GM19463 (cell line): ENCODE measurements at regions not wholly inside any gene's neighbourhood (a gene's known extent, or its start where the extent isn't known, plus 50 kb on each side); places are given as distances from the start of the nearest gene placed in this dataset.
"Not testable (repeated sequence)": the region's sequence is repeated elsewhere in the genome, so short reads cannot be mapped to it uniquely, and the experiment has no call there.

ENCODE experiments used
- ATAC-seq: cut with Tn5 transposase; IDR thresholded peaks from one replicate; pipeline ENCODE4 v1.9.1; 2021; ENCODE audit warnings: mild to moderate bottlenecking, moderate library complexity; ENCODE audit not compliant: unreplicated experiment

- ATAC-seq: peak; percentile 55
Measured at GRCh38 chr2:185628985-185629384, 109.6 kb upstream of the FSIP2 start.

- ATAC-seq: no peak
Measured at GRCh38 chr2:185633621-185634020, 105.0 kb upstream of the FSIP2 start.

- no peak for ATAC-seq
Measured at GRCh38 chr2:185638771-185639170, 99.8 kb upstream of the FSIP2 start.

GRCh38 chr2:185640588-185640987, 98.0 kb upstream of the FSIP2 start:
- ATAC-seq: no peak

GRCh38 chr2:185643434-185643833, 95.2 kb upstream of the FSIP2 start:
- ATAC-seq: no peak

GRCh38 chr2:185644828-185645227, 93.8 kb upstream of the FSIP2 start:
- ATAC-seq: peak; percentile 83

- ATAC-seq: no peak
Measured at GRCh38 chr2:185645529-185645928, 93.1 kb upstream of the FSIP2 start.

- ATAC-seq: no peak
Measured at GRCh38 chr2:185658750-185659149, 79.9 kb upstream of the FSIP2 start.

- no peak for ATAC-seq
Measured at GRCh38 chr2:185663811-185664210, 74.8 kb upstream of the FSIP2 start.

- no peak for ATAC-seq
Measured at GRCh38 chr2:185664384-185664783, 74.2 kb upstream of the FSIP2 start.

- ATAC-seq: no peak
Measured at GRCh38 chr2:185665251-185665814, 73.3 kb upstream of the FSIP2 start.

- ATAC-seq: no peak
Measured at GRCh38 chr2:185667452-185667851, 71.2 kb upstream of the FSIP2 start.

GRCh38 chr2:185668710-185669109, 69.9 kb upstream of the FSIP2 start:
- no peak for ATAC-seq

- ATAC-seq: no peak
Measured at GRCh38 chr2:185674232-185674631, 64.4 kb upstream of the FSIP2 start.

- no peak for ATAC-seq
Measured at GRCh38 chr2:185676316-185676715, 62.3 kb upstream of the FSIP2 start.

- not testable (repeated sequence) for ATAC-seq
Measured at GRCh38 chr2:185687001-185687400, 51.6 kb upstream of the FSIP2 start.

GRCh38 chr2:185687967-185688366, 50.6 kb upstream of the FSIP2 start:
- no peak for ATAC-seq
